Activated CD4-positive, alpha-beta T cell treated with anti-CD3 and anti-CD28 coated beads, Interleukin-2, Interleukin-6, amounts not matched to agents 100 ng/mL and 50 ng/mL, durations not matched to agents 16 hours and 8 hours (primary cell): ENCODE measurements at regions not wholly inside any gene's neighbourhood (a gene's known extent, or its start where the extent isn't known, plus 50 kb on each side); places are given as distances from the start of the nearest gene placed in this dataset.
"Not testable (repeated sequence)": the region's sequence is repeated elsewhere in the genome, so short reads cannot be mapped to it uniquely, and the experiment has no call there.

ENCODE experiments used
- DNase-seq: peaks from one replicate; pipeline ENCODE4 v3.0.0-alpha.2; 2020

- DNase-seq, result peak; percentile 76
Measured at GRCh38 chr12:127162902-127163301, 1104.1 kb upstream of the TMEM132C start.

GRCh38 chr12:127165567-127166392 lies 1101.2 kb upstream of the TMEM132C start:
- DNase-seq, result peak; percentile 91

GRCh38 chr12:127169321-127170181 lies 1097.4 kb upstream of the TMEM132C start:
- DNase-seq, result no peak

GRCh38 chr12:127170226-127171180 lies 1096.5 kb upstream of the TMEM132C start:
- no peak for DNase-seq

- no peak for DNase-seq
Measured at GRCh38 chr12:127172861-127173260, 1094.1 kb upstream of the TMEM132C start.

GRCh38 chr12:127173971-127174370 lies 1093.0 kb upstream of the TMEM132C start:
- DNase-seq, result not testable (repeated sequence)

- no peak for DNase-seq
Measured at GRCh38 chr12:127174881-127175280, 1092.1 kb upstream of the TMEM132C start.

GRCh38 chr12:127175361-127175760 lies 1091.6 kb upstream of the TMEM132C start:
- DNase-seq, result no peak

GRCh38 chr12:127176804-127177203 lies 1090.2 kb upstream of the TMEM132C start:
- no peak for DNase-seq

- no peak for DNase-seq
Measured at GRCh38 chr12:127178052-127178451, 1088.9 kb upstream of the TMEM132C start.

- no peak for DNase-seq
Measured at GRCh38 chr12:127178463-127178862, 1088.5 kb upstream of the TMEM132C start.

GRCh38 chr12:127179176-127179575 lies 1087.8 kb upstream of the TMEM132C start:
- DNase-seq, result no peak

GRCh38 chr12:127182018-127182417 lies 1085.0 kb upstream of the TMEM132C start:
- DNase-seq, result no peak

- DNase-seq, result no peak
Measured at GRCh38 chr12:127189992-127190391, 1077.0 kb upstream of the TMEM132C start.

GRCh38 chr12:127191129-127191528 lies 1075.8 kb upstream of the TMEM132C start:
- no peak for DNase-seq

- DNase-seq, result no peak
Measured at GRCh38 chr12:127192391-127192790, 1074.6 kb upstream of the TMEM132C start.

- DNase-seq, result no peak
Measured at GRCh38 chr12:127193341-127193740, 1073.6 kb upstream of the TMEM132C start.

GRCh38 chr12:127194176-127194575 lies 1072.8 kb upstream of the TMEM132C start:
- no peak for DNase-seq

GRCh38 chr12:127205781-127206555 lies 1061.0 kb upstream of the TMEM132C start:
- DNase-seq, result no peak

GRCh38 chr12:127209318-127209717 lies 1057.7 kb upstream of the TMEM132C start:
- DNase-seq, result no peak

- no peak for DNase-seq
Measured at GRCh38 chr12:127214186-127214585, 1052.8 kb upstream of the TMEM132C start.

- DNase-seq, result no peak
Measured at GRCh38 chr12:127223011-127223410, 1044.0 kb upstream of the TMEM132C start.
